ENCODE measurements at regions not wholly inside any gene's neighbourhood (a gene's known extent, or its start where the extent isn't known, plus 50 kb on each side); places are given as distances from the start of the nearest gene placed in this dataset.

GRCh38 chr6:3939368-3939958 is 90.3 kb downstream of the FAM50B start:
- Histone ChIP-seq H3K9me3 (ENCODE audit: control insufficient read depth in 2 of 2, low read length in 2 of 2) (no peaks in the 10 kb centered on the region), H3K36me3 (ENCODE audit: control insufficient read depth in 2 of 2, insufficient read depth in 2 of 2, low read length in 2 of 2) (no peaks in the 10 kb centered on the region), H3K27me3 (ENCODE audit: control insufficient read depth in 2 of 2, insufficient read depth in 2 of 2, low read length in 2 of 2) (peaks cover 4 to 12% of the 10 kb centered on the region in 2 donors), H3K4me1 (ENCODE audit: control insufficient read depth in 2 of 2, insufficient read depth in 2 of 2, low read length in 2 of 2) (no peaks in the 10 kb centered on the region), H3K4me3 (ENCODE audit: low read length in 2 of 2) (no peak overlapping the region), H3K27ac (ENCODE audit: low read depth in 2 of 2, low read length in 2 of 2) (no peak overlapping the region), H3K9ac (ENCODE audit: low read depth in 1 of 2, low read length in 2 of 2) (no peak overlapping the region)

- H3K27ac ChIP-seq (ENCODE audit: low read depth in 2 of 2, low read length in 2 of 2), result no peak overlapping the region
- no peaks in the 10 kb centered on the region for H3K36me3 ChIP-seq (ENCODE audit: control insufficient read depth in 2 of 2, insufficient read depth in 2 of 2, low read length in 2 of 2)
- no peaks in the 10 kb centered on the region for H3K4me1 ChIP-seq (ENCODE audit: control insufficient read depth in 2 of 2, insufficient read depth in 2 of 2, low read length in 2 of 2)
- H3K27me3 ChIP-seq (ENCODE audit: control insufficient read depth in 2 of 2, insufficient read depth in 2 of 2, low read length in 2 of 2), result peaks cover 4 to 12% of the 10 kb centered on the region in 2 donors
- H3K4me3 ChIP-seq (ENCODE audit: low read length in 2 of 2), result no peak overlapping the region
- no peaks in the 10 kb centered on the region for H3K9me3 ChIP-seq (ENCODE audit: control insufficient read depth in 2 of 2, low read length in 2 of 2)
- no peak overlapping the region for H3K9ac ChIP-seq (ENCODE audit: low read depth in 1 of 2, low read length in 2 of 2)
Observed at GRCh38 chr6:3939964-3940363, 90.8 kb downstream of the FAM50B start.

- Histone ChIP-seq H3K27me3 (ENCODE audit: control insufficient read depth in 2 of 2, insufficient read depth in 2 of 2, low read length in 2 of 2) (peaks cover 4 to 12% of the 10 kb centered on the region in 2 donors), H3K27ac (ENCODE audit: low read depth in 2 of 2, low read length in 2 of 2) (no peak overlapping the region)
Observed at GRCh38 chr6:3940703-3941102, 91.5 kb downstream of the FAM50B start.

GRCh38 chr6:3943331-3943765 is 94.2 kb downstream of the FAM50B start:
- no peak overlapping the region for H3K4me3 ChIP-seq (ENCODE audit: low read length in 2 of 2)
- no peak overlapping the region for H3K9ac ChIP-seq (ENCODE audit: low read depth in 1 of 2, low read length in 2 of 2)
- no peak overlapping the region for H3K27ac ChIP-seq (ENCODE audit: low read depth in 2 of 2, low read length in 2 of 2)
- H3K36me3 ChIP-seq (ENCODE audit: control insufficient read depth in 2 of 2, insufficient read depth in 2 of 2, low read length in 2 of 2), result no peaks in the 10 kb centered on the region
- peaks cover 6 to 12% of the 10 kb centered on the region in 2 donors for H3K27me3 ChIP-seq (ENCODE audit: control insufficient read depth in 2 of 2, insufficient read depth in 2 of 2, low read length in 2 of 2)
- H3K9me3 ChIP-seq (ENCODE audit: control insufficient read depth in 2 of 2, low read length in 2 of 2), result no peaks in the 10 kb centered on the region
- H3K4me1 ChIP-seq (ENCODE audit: control insufficient read depth in 2 of 2, insufficient read depth in 2 of 2, low read length in 2 of 2), result no peaks in the 10 kb centered on the region

More at GRCh38 chr6:3940703-3941102, 91.5 kb downstream of the FAM50B start:
- Histone ChIP-seq H3K4me1 (ENCODE audit: control insufficient read depth in 2 of 2, insufficient read depth in 2 of 2, low read length in 2 of 2) (no peaks in the 10 kb centered on the region), H3K36me3 (ENCODE audit: control insufficient read depth in 2 of 2, insufficient read depth in 2 of 2, low read length in 2 of 2) (no peaks in the 10 kb centered on the region), H3K9ac (ENCODE audit: low read depth in 1 of 2, low read length in 2 of 2) (no peak overlapping the region), H3K4me3 (ENCODE audit: low read length in 2 of 2) (no peak overlapping the region), H3K9me3 (ENCODE audit: control insufficient read depth in 2 of 2, low read length in 2 of 2) (no peaks in the 10 kb centered on the region)

GRCh38 chr6:3944246-3944645 is 95.1 kb downstream of the FAM50B start:
- Histone ChIP-seq H3K9ac (ENCODE audit: low read depth in 1 of 2, low read length in 2 of 2) (no peak overlapping the region), H3K36me3 (ENCODE audit: control insufficient read depth in 2 of 2, insufficient read depth in 2 of 2, low read length in 2 of 2) (no peaks in the 10 kb centered on the region), H3K27ac (ENCODE audit: low read depth in 2 of 2, low read length in 2 of 2) (no peak overlapping the region), H3K9me3 (ENCODE audit: control insufficient read depth in 2 of 2, low read length in 2 of 2) (no peaks in the 10 kb centered on the region), H3K4me1 (ENCODE audit: control insufficient read depth in 2 of 2, insufficient read depth in 2 of 2, low read length in 2 of 2) (no peaks in the 10 kb centered on the region), H3K27me3 (ENCODE audit: control insufficient read depth in 2 of 2, insufficient read depth in 2 of 2, low read length in 2 of 2) (peaks cover 7 to 9% of the 10 kb centered on the region in 2 donors), H3K4me3 (ENCODE audit: low read length in 2 of 2) (no peak overlapping the region)

- H3K4me3 ChIP-seq (ENCODE audit: low read length in 2 of 2), result no peak overlapping the region
- no peak overlapping the region for H3K27ac ChIP-seq (ENCODE audit: low read depth in 2 of 2, low read length in 2 of 2)
- no peak overlapping the region for H3K9ac ChIP-seq (ENCODE audit: low read depth in 1 of 2, low read length in 2 of 2)
- H3K9me3 ChIP-seq (ENCODE audit: control insufficient read depth in 2 of 2, low read length in 2 of 2), result no peaks in the 10 kb centered on the region
- no peaks in the 10 kb centered on the region for H3K4me1 ChIP-seq (ENCODE audit: control insufficient read depth in 2 of 2, insufficient read depth in 2 of 2, low read length in 2 of 2)
- H3K27me3 ChIP-seq (ENCODE audit: control insufficient read depth in 2 of 2, insufficient read depth in 2 of 2, low read length in 2 of 2), result peaks cover 3 to 7% of the 10 kb centered on the region in 2 donors
- H3K36me3 ChIP-seq (ENCODE audit: control insufficient read depth in 2 of 2, insufficient read depth in 2 of 2, low read length in 2 of 2), result no peaks in the 10 kb centered on the region
Observed at GRCh38 chr6:3946778-3947177, 97.6 kb downstream of the FAM50B start.

GRCh38 chr6:3948866-3949265 is 99.7 kb downstream of the FAM50B start:
- H3K4me3 ChIP-seq (ENCODE audit: low read length in 2 of 2), result no peak overlapping the region
- no peaks in the 10 kb centered on the region for H3K36me3 ChIP-seq (ENCODE audit: control insufficient read depth in 2 of 2, insufficient read depth in 2 of 2, low read length in 2 of 2)
- no peaks in the 10 kb centered on the region for H3K9me3 ChIP-seq (ENCODE audit: control insufficient read depth in 2 of 2, low read length in 2 of 2)
- peaks cover 0 to 3% of the 10 kb centered on the region in 2 donors for H3K27me3 ChIP-seq (ENCODE audit: control insufficient read depth in 2 of 2, insufficient read depth in 2 of 2, low read length in 2 of 2)
- no peaks in the 10 kb centered on the region for H3K4me1 ChIP-seq (ENCODE audit: control insufficient read depth in 2 of 2, insufficient read depth in 2 of 2, low read length in 2 of 2)
- H3K9ac ChIP-seq (ENCODE audit: low read depth in 1 of 2, low read length in 2 of 2), result no peak overlapping the region
- no peak overlapping the region for H3K27ac ChIP-seq (ENCODE audit: low read depth in 2 of 2, low read length in 2 of 2)

GRCh38 chr6:3949521-3949920 is 100.3 kb downstream of the FAM50B start:
- no peak overlapping the region for H3K9ac ChIP-seq (ENCODE audit: low read depth in 1 of 2, low read length in 2 of 2)

GRCh38 chr6:3956054-3956453 is 106.9 kb downstream of the FAM50B start:
- Histone ChIP-seq H3K4me1 (ENCODE audit: control insufficient read depth in 2 of 2, insufficient read depth in 2 of 2, low read length in 2 of 2) (no peaks in the 10 kb centered on the region), H3K27me3 (ENCODE audit: control insufficient read depth in 2 of 2, insufficient read depth in 2 of 2, low read length in 2 of 2) (peaks cover 0 to 2% of the 10 kb centered on the region in 2 donors), H3K9ac (ENCODE audit: low read depth in 1 of 2, low read length in 2 of 2) (no peak overlapping the region), H3K9me3 (ENCODE audit: control insufficient read depth in 2 of 2, low read length in 2 of 2) (no peaks in the 10 kb centered on the region), H3K4me3 (ENCODE audit: low read length in 2 of 2) (no peak overlapping the region), H3K27ac (ENCODE audit: low read depth in 2 of 2, low read length in 2 of 2) (no peak overlapping the region), H3K36me3 (ENCODE audit: control insufficient read depth in 2 of 2, insufficient read depth in 2 of 2, low read length in 2 of 2) (no peaks in the 10 kb centered on the region)

More at GRCh38 chr6:3949521-3949920, 100.3 kb downstream of the FAM50B start:
- Histone ChIP-seq H3K27ac (ENCODE audit: low read depth in 2 of 2, low read length in 2 of 2) (no peak overlapping the region), H3K9me3 (ENCODE audit: control insufficient read depth in 2 of 2, low read length in 2 of 2) (no peaks in the 10 kb centered on the region), H3K36me3 (ENCODE audit: control insufficient read depth in 2 of 2, insufficient read depth in 2 of 2, low read length in 2 of 2) (no peaks in the 10 kb centered on the region), H3K27me3 (ENCODE audit: control insufficient read depth in 2 of 2, insufficient read depth in 2 of 2, low read length in 2 of 2) (peaks cover 0 to 3% of the 10 kb centered on the region in 2 donors), H3K4me1 (ENCODE audit: control insufficient read depth in 2 of 2, insufficient read depth in 2 of 2, low read length in 2 of 2) (no peaks in the 10 kb centered on the region), H3K4me3 (ENCODE audit: low read length in 2 of 2) (no peak overlapping the region)

- no peak overlapping the region for H3K27ac ChIP-seq (ENCODE audit: low read depth in 2 of 2, low read length in 2 of 2)
- no peaks in the 10 kb centered on the region for H3K36me3 ChIP-seq (ENCODE audit: control insufficient read depth in 2 of 2, insufficient read depth in 2 of 2, low read length in 2 of 2)
- H3K9me3 ChIP-seq (ENCODE audit: control insufficient read depth in 2 of 2, low read length in 2 of 2), result no peaks in the 10 kb centered on the region
- H3K4me1 ChIP-seq (ENCODE audit: control insufficient read depth in 2 of 2, insufficient read depth in 2 of 2, low read length in 2 of 2), result no peaks in the 10 kb centered on the region
- peaks cover 0 to 2% of the 10 kb centered on the region in 2 donors for H3K27me3 ChIP-seq (ENCODE audit: control insufficient read depth in 2 of 2, insufficient read depth in 2 of 2, low read length in 2 of 2)
- no peak overlapping the region for H3K4me3 ChIP-seq (ENCODE audit: low read length in 2 of 2)
- no peak overlapping the region for H3K9ac ChIP-seq (ENCODE audit: low read depth in 1 of 2, low read length in 2 of 2)
Observed at GRCh38 chr6:3957321-3957720, 108.1 kb downstream of the FAM50B start.

Measured in mucosa of rectum (tissue), 2 donors.